Testis (tissue), 2 donors: ENCODE measurements at regions not wholly inside any gene's neighbourhood (a gene's known extent, or its start where the extent isn't known, plus 50 kb on each side); places are given as distances from the start of the nearest gene placed in this dataset.

Source experiments
- POLR2A ChIP-seq: fragments of 450-650 bp; IDR thresholded peaks from one replicate; pipeline ENCODE4 v1.6.1; 2017; ENCODE audit warnings: antibody characterized with exemption, mild to moderate bottlenecking, moderate library complexity
- TF ChIP-seq, protein P1 (sequence below), 3 experiments: fragments of 450-650 bp in 2 of 3; fragments of 200-600 bp in 1 of 3; sonication (generic) in 1 of 3; IDR thresholded peaks; one replicate each; pipeline ENCODE4 v1.5.1; 2016 to 2019; ENCODE audit warnings: antibody characterized with exemption in 3 of 3, mild to moderate bottlenecking in 2 of 3, moderate library complexity in 1 of 3

DNA sequence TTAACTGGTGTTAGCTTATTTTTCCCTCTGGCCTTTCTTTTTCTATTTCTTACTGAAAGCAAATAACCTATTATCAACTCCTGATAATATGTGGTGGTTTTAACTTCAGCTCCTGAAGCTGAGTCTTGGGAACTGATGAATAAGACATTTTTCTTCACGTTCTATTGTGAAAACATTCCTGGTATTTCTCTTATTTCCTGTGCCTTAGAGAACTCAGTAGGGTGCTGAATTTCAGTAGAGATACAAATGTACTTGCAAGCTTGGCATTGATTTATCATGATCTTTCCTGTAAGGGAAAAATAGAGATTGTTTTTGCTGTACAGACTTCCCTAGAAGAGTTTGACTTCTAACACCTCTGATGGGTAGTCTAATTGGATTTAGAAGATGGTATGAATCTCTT, 52.8 kb upstream of the DCC start:
- no peak for TF ChIP-seq POLR2A
- TF ChIP-seq, protein P1, sequence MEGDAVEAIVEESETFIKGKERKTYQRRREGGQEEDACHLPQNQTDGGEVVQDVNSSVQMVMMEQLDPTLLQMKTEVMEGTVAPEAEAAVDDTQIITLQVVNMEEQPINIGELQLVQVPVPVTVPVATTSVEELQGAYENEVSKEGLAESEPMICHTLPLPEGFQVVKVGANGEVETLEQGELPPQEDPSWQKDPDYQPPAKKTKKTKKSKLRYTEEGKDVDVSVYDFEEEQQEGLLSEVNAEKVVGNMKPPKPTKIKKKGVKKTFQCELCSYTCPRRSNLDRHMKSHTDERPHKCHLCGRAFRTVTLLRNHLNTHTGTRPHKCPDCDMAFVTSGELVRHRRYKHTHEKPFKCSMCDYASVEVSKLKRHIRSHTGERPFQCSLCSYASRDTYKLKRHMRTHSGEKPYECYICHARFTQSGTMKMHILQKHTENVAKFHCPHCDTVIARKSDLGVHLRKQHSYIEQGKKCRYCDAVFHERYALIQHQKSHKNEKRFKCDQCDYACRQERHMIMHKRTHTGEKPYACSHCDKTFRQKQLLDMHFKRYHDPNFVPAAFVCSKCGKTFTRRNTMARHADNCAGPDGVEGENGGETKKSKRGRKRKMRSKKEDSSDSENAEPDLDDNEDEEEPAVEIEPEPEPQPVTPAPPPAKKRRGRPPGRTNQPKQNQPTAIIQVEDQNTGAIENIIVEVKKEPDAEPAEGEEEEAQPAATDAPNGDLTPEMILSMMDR (IDR thresholded peaks at IDR 0.05): no peak
